ENCODE measurements at regions not wholly inside any gene's neighbourhood (a gene's known extent, or its start where the extent isn't known, plus 50 kb on each side); places are given as distances from the start of the nearest gene placed in this dataset.
"Not testable (repeated sequence)": the region's sequence is repeated elsewhere in the genome, so short reads cannot be mapped to it uniquely, and the experiment has no call there.

DNA sequence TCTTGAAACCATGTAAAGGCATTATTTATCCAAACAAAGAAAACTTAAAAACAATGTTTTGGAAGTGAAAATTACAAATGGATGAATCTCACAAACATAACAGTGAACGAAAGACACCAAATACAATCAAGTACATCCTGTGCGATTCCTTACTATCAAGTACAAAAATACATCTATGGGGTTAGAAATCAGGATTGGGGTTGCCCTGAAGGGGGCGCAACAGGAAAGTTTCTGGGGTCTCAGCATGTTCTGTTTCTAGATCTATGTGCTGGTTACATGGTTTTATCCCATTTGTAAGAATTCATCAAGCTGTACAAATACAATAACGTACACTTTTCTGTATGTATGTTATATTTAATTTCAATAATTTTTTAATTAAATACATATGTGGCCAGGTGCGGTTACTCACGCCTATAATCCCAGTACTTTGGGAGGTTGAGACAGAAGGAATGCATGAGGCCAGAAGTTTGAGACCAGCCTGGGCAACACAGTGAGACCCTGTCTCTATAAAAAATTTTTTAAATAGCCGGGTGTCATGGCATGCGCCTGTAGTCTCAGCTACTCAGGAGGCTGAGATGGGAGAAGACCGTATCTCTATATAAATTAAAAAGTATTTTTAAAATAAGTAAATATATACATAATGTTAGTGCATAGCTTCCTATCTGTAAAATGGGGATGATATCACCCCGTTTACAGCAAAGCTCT lies 121.5 kb upstream of the SOD1 start:
- DNase-seq (ENCODE audit: extremely low read depth in 1 of 2, low read depth in 1 of 2), result no peak

DNA sequence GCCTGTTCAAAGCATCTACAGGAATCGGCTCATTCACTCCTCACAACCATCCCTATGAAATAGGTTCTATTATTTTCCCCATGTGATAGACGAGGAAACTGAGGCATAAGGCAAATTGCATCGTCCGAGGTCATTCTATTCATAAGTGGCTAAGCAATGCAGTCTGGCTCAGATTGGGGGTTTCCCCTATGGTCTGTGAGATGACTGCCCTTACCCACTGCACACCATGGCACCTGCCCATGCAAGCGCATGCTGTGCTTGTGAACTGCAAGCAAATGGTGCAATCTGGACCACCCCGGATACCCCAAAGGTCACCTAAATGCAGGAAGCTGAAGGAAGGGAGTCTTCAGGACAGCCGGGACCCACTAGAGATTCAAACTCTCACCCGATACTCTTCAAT lies 123.4 kb upstream of the SOD1 start:
- DNase-seq (ENCODE audit: extremely low read depth in 1 of 2, low read depth in 1 of 2), result no peak

DNA sequence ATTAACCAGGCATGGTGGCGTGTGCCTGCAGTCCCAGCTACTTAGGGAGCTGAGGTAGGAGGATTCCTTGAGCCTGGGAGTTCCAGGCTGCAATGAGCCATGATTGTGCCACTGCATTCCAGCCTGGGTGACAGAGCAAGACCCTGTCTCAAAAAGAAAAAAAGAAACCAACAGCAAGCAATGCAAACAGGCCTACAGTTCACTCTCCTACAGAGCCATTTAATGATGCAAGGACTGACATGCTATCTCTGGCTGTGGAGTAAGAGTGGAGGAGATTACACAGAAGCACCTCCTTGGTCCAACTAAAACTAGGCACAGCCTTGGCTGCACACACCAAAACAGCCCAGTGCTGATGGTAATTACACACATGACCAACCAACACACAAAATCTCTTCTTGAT lies 127.5 kb upstream of the SOD1 start:
- DNase-seq (ENCODE audit: extremely low read depth in 1 of 2, low read depth in 1 of 2), result no peak

DNA sequence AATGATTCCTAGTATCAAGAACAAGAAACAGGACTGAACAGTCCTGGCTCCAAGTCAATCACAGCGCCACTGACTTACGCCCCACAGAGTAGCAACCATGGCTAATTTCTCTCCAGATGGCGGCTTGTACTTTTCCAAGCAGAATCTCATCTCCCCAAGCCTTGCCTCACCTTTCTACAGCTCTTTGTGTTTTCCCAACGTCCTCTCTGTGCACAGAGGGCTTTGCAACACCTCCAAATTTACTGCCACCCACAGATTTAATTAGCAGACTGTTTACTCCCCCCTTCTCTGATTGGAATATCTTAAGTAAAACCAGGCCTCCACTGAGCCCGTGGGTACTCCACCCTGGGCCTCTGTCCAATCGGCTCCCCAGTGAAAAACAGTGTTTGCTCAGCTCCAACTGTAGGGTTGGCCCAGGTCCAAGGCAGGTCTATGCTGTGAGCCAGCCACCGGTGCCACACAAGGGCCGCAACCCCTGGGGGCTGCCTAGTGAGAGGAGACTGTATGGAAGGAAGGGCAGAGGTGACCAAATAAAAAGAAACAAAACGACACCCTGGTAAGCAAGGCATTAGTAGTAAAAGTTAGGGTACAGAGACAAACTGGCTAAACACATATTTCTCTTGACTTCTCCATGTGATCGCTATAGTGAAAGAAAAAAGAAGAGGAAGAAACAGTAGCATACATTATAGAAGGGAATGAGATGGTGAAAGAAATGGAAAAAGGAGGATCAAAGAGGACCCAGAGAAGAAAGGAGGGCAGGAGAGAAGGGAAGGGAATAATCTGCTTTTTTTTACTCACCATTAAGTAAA lies 128.4 kb upstream of the SOD1 start:
- no peak for DNase-seq (ENCODE audit: extremely low read depth in 1 of 2, low read depth in 1 of 2)

DNA sequence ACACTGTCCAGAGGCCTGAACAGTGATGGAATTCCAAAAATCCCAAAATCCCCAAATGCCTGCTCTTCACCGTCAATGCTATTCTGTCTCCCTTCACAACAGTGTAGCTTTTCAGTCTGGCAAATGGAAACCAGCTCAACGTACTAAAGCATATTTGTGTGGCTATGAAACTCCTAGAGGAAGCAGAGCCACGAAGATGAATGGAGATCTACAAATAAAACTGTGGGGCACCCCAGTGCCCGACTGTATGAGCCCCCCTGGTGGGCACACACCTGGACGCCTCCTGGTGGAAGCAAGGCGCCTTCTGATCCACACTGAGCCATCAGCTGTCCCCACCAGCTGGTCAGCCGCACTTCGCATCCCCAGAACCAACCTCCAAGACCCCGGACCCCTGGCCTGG lies 129.1 kb upstream of the SOD1 start:
- no peak for DNase-seq (ENCODE audit: extremely low read depth in 1 of 2, low read depth in 1 of 2)

DNA sequence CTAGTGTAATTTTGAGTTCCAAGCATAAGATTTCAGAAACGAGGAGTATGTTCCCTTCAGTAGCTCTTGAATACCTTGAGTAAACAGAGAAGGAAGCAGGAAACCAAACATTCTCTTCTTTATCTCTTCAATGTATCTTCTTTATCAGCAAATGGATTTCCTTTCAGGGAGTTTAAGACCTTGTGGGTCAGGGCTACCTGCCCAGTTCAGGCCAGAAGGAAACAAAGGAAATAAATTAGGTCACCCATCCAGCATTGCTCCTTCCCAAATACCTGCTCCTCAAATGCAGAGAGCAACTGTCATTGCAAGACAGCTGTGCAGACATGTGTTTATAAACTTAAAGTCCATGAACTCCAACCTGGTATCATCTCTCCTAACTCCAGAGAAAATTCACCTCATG lies 130.1 kb upstream of the SOD1 start:
- no peak for DNase-seq (ENCODE audit: extremely low read depth in 1 of 2, low read depth in 1 of 2)

DNA sequence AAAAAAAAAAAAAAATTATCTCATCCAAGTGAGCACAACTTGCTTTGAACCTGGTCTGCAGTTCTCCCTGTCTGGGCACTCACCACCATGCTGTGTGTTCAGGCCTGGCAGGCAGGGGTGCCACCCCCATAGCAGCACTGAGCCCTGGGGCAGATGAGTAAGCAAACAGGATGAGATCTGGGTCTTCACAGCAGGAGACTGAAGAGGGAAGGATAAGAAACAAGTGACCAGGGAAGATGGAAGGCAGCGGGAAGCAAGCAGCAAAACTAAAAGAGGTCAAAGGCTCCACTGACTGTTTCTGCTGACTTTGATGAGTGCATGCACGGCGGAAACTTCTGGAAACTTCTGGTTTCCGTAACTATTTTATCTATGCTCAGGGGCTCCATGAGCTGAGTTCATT lies 133.5 kb upstream of the SOD1 start:
- DNase-seq (ENCODE audit: extremely low read depth in 1 of 2, low read depth in 1 of 2), result no peak

DNA sequence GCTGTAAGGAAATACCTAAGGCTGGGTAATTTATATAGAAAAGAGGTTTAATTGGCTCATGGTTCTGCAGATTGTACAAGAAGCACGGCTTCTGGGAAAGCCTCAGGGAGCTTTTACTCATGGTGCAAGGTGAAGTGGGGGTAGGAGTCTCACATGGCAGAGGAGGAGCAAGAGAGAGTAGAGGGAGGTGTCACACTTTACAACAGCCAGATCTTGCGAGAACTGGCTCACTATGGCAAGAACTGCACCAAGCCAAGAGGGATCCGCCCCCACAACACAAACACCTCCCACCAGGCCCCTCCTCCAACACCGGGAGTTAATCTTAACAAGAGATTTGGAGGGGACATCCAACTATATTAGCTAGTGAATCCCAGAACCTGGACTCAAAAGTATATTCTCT lies 135.4 kb upstream of the SOD1 start:
- no peak for DNase-seq (ENCODE audit: extremely low read depth in 1 of 2, low read depth in 1 of 2)

DNA sequence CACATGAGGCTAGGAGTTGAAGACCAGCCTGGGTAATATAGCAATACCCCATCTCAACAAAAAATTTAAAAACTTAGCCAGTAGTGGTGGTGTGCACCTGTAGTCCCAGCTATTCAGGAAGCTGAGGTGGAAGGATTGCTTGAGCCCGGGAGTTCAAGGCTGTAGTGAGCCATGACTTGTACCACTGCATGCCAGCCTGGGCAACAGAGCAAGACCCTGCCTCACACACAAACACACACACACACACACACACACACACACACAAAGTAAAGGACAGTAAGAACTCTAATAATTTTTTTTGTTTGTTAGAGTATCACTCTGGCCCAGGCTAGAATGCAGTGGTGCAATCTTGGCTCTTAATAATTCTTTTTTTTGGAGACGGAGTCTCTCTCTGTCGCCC lies 138.0 kb upstream of the SOD1 start:
- DNase-seq (ENCODE audit: extremely low read depth in 1 of 2, low read depth in 1 of 2), result no peak

DNA sequence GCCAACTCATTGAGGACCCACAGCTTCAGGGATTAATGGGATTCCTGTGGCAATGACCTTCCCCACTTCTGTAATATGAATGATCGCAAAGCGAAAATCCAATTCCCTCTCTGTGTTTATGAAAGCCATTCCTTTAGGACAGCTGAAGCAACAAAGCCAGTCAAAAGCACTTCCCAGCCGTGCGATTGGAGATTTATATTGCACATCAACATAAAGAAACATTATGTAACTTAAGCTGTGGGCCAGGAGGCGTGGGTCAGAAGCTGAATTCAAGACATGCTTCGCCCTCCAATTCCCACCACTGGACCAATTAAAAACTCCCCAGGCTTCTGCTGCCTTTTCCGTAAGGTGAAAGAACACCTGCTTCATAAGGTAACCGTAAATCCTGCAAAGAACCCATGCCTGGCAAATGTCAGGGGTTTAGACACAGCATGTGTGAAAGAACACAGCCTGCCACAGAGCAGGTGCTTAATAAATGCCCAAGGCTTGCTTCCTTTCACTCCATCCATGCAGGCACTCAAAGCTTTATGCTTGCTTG lies 138.9 kb upstream of the SOD1 start:
- DNase-seq (ENCODE audit: extremely low read depth in 1 of 2, low read depth in 1 of 2), result no peak

DNA sequence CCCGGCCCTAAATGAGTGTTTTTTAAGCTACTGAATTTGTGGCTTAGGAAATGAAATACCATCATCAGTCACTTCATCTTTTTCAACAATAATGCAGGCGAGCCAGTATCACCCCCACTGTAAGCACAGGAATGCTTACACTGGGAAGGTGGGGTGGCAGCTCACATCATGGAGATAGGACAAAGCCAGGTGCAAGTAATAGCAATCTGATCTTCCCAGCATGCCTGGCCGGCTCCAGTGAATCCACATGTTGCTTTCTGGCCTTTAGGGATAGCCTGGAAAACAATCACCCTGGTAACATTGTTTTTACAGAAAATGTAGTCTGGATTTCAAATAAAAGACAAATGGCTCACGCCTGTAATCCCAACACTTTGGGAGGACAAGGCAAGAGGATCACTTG lies 140.9 kb upstream of the SOD1 start:
- no peak for DNase-seq (ENCODE audit: extremely low read depth in 1 of 2, low read depth in 1 of 2)

DNA sequence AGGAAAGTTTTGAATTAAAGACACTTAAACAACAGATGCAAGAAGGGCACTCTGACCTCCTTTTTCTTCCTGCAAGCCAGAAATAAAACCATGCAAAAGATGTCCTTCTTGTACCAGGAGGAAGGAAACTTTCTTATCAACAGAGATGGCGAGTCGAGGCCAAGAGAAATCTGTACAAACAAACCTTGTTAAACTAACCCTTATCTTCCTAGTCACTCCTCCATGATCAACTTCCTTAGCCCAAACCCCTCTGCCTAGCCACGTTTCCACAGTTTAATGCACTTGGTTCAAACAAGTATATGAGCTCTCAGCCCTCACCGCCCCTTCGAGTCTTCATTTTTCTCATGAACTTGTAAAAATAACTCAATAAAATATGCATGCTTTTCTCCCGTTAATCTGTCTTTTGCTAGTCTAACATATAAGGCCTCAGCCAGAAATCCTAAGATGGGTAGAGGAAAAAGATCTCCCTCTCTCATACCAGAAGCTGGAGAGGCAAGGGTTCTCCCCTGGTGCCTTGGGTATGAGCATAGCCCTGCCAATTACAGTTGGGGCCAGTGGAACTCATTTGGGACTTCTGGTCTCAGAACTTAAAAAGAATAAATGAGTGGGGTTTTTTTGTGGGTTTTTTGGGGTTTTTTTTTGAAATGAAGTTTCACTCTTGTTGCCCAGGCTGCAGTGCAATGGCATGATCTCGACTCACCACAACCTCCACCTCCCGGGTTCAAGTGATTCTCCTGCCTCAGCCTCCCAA lies 141.7 kb upstream of the SOD1 start:
- no peak for DNase-seq (ENCODE audit: extremely low read depth in 1 of 2, low read depth in 1 of 2)

DNA sequence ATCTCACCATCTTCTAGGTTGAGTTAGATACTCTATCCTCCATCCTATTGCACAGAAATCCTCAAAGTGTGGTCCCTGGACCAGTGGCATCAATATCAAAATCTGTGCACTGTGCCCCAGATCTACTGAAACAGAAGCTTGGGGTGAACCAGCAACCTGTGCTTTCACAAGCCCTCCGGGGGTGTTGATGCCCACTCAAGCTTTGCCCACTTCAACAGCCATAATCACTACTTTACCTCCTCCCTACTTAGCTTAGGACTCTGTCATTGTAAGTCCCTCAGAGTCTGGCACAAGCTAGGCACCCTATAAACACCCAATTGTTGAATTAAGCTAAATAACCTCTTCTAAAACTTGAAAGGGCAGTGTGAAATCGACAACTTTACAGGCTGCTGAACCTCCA lies 144.2 kb upstream of the SOD1 start:
- no peak for DNase-seq (ENCODE audit: extremely low read depth in 1 of 2, low read depth in 1 of 2)

DNA sequence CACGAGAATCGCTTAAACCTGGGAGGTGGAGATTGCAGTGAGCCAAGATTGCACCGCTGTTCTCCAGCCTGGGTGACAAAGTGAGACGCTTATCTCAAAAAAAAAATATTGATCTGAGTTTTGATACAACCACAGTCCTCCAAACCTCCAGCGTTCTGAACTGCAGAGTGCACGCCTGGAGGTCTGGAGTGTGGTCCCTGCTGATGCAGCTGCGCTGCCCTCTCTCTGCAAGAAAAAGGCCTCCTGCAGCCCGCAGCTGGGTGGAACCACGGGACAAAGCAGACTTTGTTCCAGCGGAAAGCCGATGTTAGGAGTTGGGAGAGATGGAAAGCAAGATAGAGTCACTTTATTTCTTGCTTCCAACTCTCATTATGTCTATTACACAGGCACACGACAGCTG lies 144.9 kb upstream of the SOD1 start:
- DNase-seq (ENCODE audit: extremely low read depth in 1 of 2, low read depth in 1 of 2), result no peak

DNA sequence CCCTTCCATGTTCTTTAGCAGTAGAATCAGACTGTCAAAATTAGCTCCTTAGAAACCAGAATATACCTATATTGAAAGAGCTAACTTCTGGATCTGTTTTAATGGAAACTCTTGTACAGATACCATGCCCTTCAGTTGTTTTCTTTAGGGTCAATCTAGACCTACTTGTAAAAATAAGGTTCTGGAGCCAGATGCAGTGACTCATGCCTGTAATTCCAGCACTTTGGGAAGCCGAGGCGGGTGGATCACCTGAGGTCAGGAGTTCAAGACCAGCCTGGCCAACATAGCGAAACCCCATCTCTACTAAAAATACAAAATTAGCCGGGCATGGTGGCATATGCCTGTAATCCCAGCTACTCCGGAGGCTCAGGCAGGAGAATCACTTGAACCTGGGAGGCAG lies 146.0 kb upstream of the SOD1 start:
- not testable (repeated sequence) for DNase-seq (ENCODE audit: extremely low read depth in 1 of 2, low read depth in 1 of 2)

DNA sequence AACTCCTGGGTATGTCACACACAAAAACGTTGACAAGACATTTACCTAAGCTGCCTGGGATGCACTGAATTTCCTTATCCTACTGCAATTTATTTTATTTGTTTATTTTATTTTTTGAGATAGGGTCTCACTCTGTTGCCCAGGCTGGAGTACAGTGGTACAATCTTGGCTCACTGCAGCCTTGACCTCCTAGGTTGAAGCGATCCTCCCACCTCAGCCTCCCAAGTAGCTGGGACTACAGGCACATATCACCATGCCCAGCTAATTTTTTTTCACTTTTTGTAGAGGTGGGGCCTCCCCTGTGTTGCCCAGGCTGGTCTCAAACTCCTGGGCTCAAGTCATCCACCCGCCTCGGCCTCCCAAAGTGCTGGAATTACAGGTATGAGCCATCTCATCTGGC lies 147.5 kb upstream of the SOD1 start:
- DNase-seq (ENCODE audit: extremely low read depth in 1 of 2, low read depth in 1 of 2), result not testable (repeated sequence)

DNA sequence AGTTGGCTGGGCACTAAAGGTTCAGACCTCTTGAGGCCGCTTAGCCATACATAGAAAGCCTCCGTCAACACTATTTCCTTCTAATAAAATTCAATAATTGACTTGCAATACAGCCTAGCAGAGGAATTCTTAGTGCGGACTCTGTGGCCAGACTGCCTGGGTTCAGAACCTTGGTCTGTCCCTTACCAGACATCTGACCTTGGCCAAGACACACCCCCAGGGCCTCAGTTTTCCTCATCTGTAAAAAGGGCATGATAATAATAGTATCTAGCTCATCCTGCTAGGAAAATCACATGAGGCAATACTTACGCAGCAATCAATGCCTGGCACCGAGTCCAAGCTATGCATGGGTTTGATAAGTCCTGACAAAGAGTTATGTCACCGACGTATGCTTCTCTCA lies 148.2 kb upstream of the SOD1 start:
- no peak for DNase-seq (ENCODE audit: extremely low read depth in 1 of 2, low read depth in 1 of 2)

DNA sequence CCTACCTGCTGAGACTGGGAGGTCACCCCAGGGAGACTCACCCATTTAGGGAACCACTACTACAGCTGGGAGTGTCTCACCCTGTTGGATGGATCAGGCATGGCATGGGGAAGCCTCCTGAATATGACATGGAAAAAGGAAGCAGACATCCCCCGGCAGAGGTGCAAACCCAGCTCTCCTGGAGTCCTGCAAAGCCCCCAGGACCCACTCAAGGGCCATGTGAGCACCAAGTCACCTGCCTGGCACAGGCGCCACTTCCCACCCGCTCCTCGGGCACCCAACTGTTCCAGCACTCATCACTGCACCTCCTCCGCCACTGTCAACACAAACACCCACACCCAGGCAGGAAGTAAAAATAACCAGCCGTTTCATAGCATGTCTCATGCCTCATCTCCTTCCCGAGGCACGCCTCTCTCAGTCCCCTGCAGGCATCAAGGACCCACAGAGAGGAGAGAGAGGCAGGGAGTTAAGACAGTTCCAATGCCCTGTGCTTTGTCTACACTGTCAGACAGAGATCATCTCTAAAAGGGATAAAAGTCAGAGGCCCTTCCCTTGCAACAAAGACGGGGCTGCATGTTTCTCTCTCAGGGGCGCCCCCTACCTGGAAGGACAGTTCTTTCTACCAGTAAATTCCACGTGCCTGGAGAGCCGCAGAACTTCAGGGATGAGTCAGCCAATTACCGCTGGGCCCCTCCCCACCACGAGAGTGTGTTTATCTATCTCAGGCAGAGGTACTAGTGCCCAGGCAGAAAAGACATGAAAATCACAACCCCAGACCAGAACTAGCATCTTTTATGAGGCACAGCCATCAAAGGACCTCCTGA lies 150.1 kb upstream of the SOD1 start:
- DNase-seq (ENCODE audit: extremely low read depth in 1 of 2, low read depth in 1 of 2), result peak; percentile 50 to 76

DNA sequence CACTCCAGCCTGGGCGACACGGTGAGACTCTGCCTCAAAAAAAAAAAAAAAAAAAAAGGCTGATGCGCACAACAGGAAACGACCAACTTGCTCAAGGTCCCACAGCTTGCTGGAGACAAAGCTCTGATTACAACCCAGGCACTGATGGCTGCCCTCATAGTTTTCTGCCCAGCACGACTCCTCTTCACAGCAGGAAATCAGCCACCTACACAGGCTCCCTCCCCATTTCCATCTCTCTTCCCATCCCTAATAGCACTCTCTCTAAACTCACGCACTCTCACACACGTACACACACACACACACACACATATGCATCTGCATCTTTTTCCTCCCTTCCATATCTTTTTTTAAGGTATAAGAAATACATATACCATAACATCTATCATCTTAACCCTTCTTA lies 153.5 kb upstream of the SOD1 start:
- DNase-seq (ENCODE audit: extremely low read depth in 1 of 2, low read depth in 1 of 2), result no peak

DNA sequence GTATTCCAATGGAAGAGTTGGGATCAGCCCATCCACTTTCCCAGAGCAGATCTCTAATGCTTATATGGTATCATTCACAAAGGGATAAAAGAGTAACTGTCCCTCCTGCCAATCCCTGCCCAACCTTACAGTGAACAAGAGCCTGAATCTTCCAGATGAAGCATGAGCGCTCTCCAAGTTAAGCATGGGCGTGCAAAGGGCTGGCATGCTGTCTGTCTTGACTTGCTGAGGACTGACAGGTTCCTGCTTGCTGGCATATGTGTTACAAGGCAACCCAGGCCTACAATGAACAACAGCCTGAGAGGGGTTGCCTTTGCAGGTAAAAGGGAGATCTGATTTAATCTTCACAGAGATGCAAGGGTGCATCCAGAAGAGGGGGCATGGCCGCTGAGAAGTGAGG lies 155.6 kb upstream of the SOD1 start:
- DNase-seq (ENCODE audit: extremely low read depth in 1 of 2, low read depth in 1 of 2), result no peak

DNA sequence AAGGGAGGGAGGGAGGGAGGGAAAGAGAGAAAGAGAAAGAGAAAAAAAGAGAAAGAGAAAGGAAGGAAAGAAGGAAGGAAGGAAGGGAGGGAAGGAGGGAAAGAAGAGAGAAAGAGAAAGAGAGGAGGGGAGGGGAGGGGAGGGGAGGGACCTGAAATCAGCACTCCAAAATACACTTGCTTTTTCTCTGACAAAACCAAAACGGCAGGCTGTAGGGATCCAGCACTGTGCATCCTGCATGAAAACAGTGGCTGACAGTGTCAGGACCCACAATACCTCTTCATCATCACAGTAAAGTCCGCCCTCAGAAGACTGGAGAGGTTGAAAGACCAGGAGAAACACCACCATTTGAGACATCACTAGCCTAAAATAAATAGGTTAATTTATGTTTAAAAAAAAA lies 156.0 kb upstream of the SOD1 start:
- DNase-seq (ENCODE audit: extremely low read depth in 1 of 2, low read depth in 1 of 2), result no peak

All from stimulated activated CD8-positive, alpha-beta memory T cell treated with anti-CD3 and anti-CD28 coated beads, Interleukin-7, amount 100 ng/mL, for 48 hours (primary cell).